GM06990 (cell line): ENCODE measurements at regions not wholly inside any gene's neighbourhood (a gene's known extent, or its start where the extent isn't known, plus 50 kb on each side); places are given as distances from the start of the nearest gene placed in this dataset.
A peak's percentile ranks its signal among the peaks of the same experiment; 100 is the strongest.

Source experiments
- DNase-seq: peaks from one replicate; pipeline ENCODE4 v3.0.0-alpha.2; 2011; ENCODE audit not compliant: insufficient read length; ENCODE audit errors: extremely low read depth
- H3K27me3 ChIP-seq: replicated peaks from 2 replicates; pipeline ENCODE4 v1.6.0; 2011; ENCODE audit warnings: low read length; ENCODE audit not compliant: control insufficient read depth, insufficient read depth
- H3K36me3 ChIP-seq: 2 replicates; pipeline ENCODE4 v1.5.1; 2011; ENCODE audit warnings: low read length; ENCODE audit not compliant: control insufficient read depth, insufficient read depth
- H3K4me3 ChIP-seq: replicated peaks from 2 replicates; pipeline ENCODE4 v1.5.1; 2011; ENCODE audit warnings: low read depth, mild to moderate bottlenecking, control low read depth, low read length
- TF ChIP-seq, protein P1 (sequence below): IDR thresholded peaks from 2 replicates; pipeline ENCODE4 v1.5.1; 2011; ENCODE audit warnings: low read length, control low read depth, mild to moderate bottlenecking, inconsistent platforms; ENCODE audit not compliant: insufficient read depth, poor library complexity, severe bottlenecking

- TF ChIP-seq, protein P1, sequence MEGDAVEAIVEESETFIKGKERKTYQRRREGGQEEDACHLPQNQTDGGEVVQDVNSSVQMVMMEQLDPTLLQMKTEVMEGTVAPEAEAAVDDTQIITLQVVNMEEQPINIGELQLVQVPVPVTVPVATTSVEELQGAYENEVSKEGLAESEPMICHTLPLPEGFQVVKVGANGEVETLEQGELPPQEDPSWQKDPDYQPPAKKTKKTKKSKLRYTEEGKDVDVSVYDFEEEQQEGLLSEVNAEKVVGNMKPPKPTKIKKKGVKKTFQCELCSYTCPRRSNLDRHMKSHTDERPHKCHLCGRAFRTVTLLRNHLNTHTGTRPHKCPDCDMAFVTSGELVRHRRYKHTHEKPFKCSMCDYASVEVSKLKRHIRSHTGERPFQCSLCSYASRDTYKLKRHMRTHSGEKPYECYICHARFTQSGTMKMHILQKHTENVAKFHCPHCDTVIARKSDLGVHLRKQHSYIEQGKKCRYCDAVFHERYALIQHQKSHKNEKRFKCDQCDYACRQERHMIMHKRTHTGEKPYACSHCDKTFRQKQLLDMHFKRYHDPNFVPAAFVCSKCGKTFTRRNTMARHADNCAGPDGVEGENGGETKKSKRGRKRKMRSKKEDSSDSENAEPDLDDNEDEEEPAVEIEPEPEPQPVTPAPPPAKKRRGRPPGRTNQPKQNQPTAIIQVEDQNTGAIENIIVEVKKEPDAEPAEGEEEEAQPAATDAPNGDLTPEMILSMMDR = no peak
- no peaks in the 10 kb centered on the region for H3K36me3 ChIP-seq
- H3K4me3 ChIP-seq = no peak overlapping the region
- no peaks in the 10 kb centered on the region for H3K27me3 ChIP-seq
- no peak for DNase-seq
These were observed 144.9 kb upstream of the CCDC196 start for GRCh38 chr14:66341239-66341638.

DNA sequence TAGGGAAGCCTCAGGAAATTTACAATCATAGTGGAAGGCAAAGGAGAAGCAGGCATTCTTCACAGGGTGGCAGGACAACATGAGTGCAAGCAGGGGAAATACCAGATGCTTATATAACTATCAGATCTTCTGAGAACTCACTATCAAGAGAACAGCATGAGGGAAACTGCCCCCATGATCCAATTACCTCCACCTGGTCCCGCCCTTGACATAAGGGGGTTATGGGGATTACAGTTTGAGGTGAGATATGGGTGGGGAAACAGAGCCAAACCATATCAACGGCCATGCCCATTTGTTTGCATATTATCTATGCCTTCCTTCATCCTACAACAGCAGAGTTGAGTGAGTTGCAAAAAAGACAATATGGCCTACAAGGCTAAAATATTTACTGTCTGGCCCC, 140.2 kb upstream of the CCDC196 start:
- H3K4me3 ChIP-seq = no peak overlapping the region
- TF ChIP-seq, protein P1 = no peak
- no peak for DNase-seq
- no peaks in the 10 kb centered on the region for H3K27me3 ChIP-seq
- no peaks in the 10 kb centered on the region for H3K36me3 ChIP-seq

GRCh38 chr14:66351310-66351709, 134.9 kb upstream of the CCDC196 start:
- TF ChIP-seq, protein P1 = no peak
- DNase-seq = no peak
- Histone ChIP-seq H3K27me3 (no peaks in the 10 kb centered on the region), H3K4me3 (no peak overlapping the region), H3K36me3 (no peaks in the 10 kb centered on the region)

DNA sequence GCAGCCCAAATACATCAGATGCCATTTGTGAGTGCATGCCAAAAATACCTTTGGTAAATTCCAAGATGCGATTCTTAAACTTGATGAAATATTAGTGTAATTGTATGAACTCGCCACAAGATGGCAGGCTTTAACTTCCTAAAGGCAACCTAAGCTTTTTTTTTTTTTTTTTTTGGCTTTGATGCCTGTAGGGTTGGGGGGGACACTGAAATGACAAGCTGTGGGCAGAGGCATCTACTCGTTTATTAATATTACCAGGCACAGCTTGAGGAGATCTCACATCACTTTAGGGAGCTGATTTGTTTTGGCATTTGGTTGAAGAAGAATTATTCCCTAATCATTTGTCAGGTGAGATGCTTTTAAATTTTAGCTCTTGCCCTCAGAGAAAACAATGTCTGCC, 126.7 kb upstream of the CCDC196 start:
- TF ChIP-seq, protein P1 = peak; percentile 47
- Histone ChIP-seq H3K4me3 (no peak overlapping the region), H3K27me3 (no peaks in the 10 kb centered on the region), H3K36me3 (no peaks in the 10 kb centered on the region)
- no peak for DNase-seq

- TF ChIP-seq, protein P1 = no peak
- Histone ChIP-seq H3K36me3 (no peaks in the 10 kb centered on the region), H3K4me3 (no peak overlapping the region), H3K27me3 (no peaks in the 10 kb centered on the region)
- DNase-seq = no peak
These were observed 125.7 kb upstream of the CCDC196 start for GRCh38 chr14:66360366-66360926.

GRCh38 chr14:66361013-66361412, 125.2 kb upstream of the CCDC196 start:
- TF ChIP-seq, protein P1 = no peak
- Histone ChIP-seq H3K27me3 (no peaks in the 10 kb centered on the region), H3K36me3 (no peaks in the 10 kb centered on the region), H3K4me3 (no peak overlapping the region)
- DNase-seq = no peak
